GM19240 (cell line): ENCODE measurements at regions not wholly inside any gene's neighbourhood (a gene's known extent, or its start where the extent isn't known, plus 50 kb on each side); places are given as distances from the start of the nearest gene placed in this dataset.

Source experiments
- DNase-seq: peaks from one replicate; pipeline ENCODE4 v3.0.0; 2011; ENCODE audit warnings: low spot score; ENCODE audit not compliant: insufficient read length

DNA sequence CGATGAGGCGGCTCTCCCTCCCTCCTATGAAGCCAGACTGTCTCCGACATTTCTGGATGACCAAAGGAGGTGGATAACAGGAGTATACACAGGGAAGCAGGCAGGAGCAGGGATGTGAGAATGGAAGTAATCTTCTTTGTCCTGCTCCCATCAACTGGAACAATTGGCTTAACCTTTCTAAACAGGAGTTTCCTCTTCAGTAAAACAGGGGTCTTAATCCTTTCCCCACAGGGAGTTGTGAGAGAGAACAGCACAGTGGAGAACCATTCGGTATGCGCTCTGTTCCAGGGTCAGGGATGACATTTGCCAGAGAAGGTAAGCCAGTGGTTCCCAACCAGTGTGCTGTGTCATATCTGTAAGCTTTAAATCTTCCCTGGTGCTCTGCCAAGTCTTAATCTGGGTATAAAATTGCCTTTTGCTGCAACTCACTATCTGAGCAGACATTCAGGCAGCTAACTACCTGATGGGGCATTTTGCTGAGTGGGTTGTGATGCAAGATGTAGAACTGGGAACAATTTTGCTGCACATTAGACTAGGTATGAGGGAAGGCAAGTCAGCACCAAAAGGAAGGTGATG, 294.8 kb upstream of the KIF2A start:
- no peak for DNase-seq

- DNase-seq = no peak
These were observed 288.9 kb upstream of the KIF2A start for GRCh38 chr5:62017092-62017491.

- no peak for DNase-seq
These were observed 276.7 kb upstream of the KIF2A start for GRCh38 chr5:62029303-62029702.

- no peak for DNase-seq
These were observed 275.7 kb upstream of the KIF2A start for GRCh38 chr5:62030326-62030725.

DNA sequence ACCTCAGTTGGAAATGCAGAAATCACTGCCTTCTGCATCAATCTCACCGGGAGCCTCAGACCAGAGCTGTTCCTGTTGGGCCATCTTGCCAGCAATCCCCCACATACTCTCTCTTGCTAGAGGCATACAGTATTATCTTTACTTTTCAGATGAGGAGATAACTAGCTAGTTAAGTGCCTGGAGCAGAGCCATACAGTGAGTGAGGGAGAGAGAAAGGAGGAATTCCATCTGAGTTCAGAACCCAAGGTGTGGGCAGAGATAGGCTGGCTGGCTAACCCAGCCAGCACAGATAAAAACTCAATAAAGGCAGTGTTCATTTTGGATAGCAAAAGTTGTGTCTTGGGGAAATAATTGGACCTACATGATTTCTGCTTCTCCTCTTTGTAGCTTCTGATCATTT, 268.0 kb upstream of the KIF2A start:
- DNase-seq = no peak

DNA sequence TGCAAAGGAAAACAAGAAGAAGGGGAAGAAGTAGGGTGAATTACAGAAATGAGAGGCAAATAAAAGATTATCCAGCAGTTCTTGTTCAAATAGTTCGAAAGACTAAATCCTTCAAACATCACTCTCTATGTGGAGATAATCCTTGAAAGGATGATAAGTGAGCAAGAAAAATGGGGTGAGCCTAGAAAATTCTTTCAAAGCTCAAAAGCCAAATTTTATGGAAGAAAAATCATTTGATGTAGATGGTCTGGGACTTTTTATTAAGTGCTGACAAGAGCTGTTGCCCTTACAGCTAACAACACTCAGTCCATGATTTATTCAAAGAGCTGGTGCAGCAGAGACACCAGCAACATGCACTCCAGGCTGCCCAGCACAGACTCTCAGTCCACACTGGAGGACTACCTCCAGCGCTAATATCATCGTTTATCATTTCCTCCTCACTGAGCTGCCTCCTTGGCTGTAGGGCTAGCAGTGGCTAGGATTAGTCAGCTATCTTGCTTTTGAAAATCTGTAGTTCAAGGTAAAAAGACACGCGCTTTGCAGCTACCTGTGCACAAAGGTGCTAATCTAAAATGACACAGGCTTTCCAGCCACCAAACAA, 264.8 kb upstream of the KIF2A start:
- DNase-seq = no peak

- no peak for DNase-seq
These were observed 264.0 kb upstream of the KIF2A start for GRCh38 chr5:62042007-62042406.

- DNase-seq = no peak
These were observed 262.4 kb upstream of the KIF2A start for GRCh38 chr5:62043289-62044280.

DNA sequence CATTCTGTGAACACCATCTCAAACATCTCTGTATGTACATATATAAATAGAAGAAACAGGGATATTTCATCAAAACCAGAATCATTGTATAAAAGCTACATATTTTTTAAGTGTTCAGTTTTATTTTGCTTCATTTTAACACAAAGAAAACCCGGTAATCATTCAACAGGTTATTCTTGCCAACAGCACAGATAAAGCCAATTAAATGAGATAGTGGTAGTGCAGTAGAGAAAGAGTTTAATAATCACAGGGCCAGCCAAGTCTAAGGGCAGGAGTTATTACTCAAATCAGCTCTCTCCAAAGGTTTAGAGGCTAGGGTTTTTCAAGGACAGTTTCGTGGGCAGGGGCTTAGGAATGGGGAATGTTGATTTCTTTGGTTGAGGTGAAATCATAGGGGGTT, 261.0 kb upstream of the KIF2A start:
- DNase-seq = no peak

- DNase-seq = no peak
These were observed 259.8 kb upstream of the KIF2A start for GRCh38 chr5:62046191-62046590.

- no peak for DNase-seq
These were observed 254.3 kb upstream of the KIF2A start for GRCh38 chr5:62051747-62052146.

DNA sequence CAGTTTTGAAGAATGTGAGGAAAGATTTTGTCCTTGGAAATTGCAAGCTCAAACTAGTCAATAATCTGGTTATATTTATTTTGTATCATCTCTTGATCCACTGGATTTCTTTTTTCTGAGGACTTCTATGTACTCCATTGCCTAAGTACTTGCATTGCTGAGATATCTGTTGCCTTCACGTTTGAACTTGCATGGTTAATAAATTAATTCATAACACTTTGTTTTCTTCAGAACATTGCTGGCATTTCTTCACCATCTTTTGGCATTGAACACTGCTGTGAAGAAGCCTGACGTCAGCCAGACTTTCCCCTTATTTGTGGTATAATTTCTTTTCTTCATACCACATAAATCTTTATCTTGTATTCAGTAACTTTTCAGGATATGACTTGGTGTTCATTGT, 246.0 kb upstream of the KIF2A start:
- DNase-seq = no peak

DNA sequence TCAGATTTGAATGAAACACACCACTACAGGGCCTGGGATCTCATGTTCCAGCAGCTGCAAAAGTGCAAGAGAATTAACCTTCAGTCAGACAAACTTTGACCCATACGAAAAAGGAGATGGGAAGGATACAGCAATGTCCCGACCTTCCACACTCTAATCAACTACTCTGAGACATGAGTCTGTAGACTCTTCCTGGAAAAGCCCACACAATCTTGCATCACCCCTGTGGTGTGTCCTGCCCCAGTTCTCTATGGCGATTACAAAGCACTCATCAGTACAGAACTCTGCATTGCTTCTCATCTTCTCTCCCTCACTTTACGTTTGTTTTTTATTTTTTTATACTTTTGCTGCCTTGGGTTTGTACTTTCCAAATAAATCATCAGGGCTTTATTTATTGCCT, 241.0 kb upstream of the KIF2A start:
- no peak for DNase-seq

DNA sequence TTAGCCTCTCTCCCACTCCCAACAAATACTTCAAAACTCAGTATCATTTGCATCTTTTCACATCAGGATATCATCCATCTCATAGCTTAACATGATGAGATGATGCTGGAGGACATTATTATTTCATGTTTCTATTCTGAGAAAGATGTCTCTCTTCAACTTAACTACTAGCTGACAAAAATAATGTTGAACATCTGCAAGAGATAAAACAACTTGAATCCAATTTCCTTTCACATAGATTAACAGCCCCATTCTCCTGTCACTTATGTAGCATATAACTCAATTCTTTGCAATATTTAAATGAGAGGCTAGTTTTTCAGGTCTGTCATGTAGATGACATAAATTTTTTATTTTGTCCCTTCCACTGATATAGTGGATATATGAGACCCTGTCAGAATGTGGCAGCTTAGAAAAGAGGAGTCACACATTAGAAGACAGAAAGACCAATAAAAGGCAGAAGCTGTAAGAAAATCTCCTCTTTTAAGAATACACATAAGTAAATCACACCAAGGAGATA, 239.2 kb upstream of the KIF2A start:
- DNase-seq = no peak

GRCh38 chr5:62068554-62068953, 237.5 kb upstream of the KIF2A start:
- no peak for DNase-seq

DNA sequence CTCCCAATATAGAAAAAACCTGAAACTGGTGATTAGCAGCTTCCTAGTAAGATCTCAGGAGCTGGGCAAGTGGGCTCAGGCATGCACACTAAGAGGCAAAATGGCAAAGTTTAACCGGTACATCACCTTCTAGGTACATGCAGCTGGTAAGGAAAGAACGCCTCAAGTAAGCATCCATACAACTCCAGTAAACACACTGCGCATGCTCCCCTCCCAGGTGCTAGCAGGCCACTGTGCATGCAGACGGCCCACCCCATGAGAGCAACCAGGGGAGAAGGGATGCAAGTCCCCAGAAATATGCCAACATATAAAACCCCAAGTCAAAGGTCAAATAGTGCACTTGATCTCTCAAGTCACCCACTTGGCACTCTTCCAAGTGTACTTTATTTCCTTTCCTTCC, 228.6 kb upstream of the KIF2A start:
- no peak for DNase-seq

DNA sequence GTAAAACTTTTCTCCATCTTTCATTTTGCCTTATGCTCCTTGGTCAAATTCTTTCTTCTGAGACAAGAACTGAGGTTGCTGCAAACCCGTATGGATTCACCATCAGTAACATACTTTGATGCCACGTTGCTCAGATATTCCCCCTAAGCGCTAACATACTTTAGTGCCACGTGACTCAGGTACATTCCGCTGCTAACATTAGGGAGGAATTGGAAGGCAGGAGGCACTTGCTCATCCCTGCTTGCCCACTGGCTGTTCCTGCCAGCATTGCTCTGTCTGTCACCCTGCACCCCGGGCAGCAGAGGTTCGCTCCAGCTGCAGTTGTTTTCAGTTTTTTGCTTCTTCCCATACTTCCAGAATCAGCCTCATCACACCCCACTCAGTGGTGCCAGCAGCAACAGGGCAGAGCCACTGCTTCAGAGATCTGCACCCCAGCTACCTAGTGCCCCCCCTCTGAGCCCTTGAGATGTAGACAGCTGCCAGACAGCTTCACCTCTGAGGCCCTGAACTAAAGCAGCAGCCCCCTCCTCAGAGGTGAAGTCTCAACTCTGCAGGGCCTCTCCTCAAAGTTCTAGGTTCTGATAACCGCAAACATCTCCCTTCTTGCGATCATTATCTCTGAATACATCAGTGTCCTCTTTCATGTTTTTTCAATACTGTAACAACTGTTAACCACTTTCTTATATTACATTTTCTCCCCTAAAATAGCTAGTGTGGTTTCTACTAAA, 228.0 kb upstream of the KIF2A start:
- DNase-seq = no peak

- DNase-seq = no peak
These were observed 223.6 kb upstream of the KIF2A start for GRCh38 chr5:62082370-62082801.

GRCh38 chr5:62083247-62083646, 222.8 kb upstream of the KIF2A start:
- no peak for DNase-seq

DNA sequence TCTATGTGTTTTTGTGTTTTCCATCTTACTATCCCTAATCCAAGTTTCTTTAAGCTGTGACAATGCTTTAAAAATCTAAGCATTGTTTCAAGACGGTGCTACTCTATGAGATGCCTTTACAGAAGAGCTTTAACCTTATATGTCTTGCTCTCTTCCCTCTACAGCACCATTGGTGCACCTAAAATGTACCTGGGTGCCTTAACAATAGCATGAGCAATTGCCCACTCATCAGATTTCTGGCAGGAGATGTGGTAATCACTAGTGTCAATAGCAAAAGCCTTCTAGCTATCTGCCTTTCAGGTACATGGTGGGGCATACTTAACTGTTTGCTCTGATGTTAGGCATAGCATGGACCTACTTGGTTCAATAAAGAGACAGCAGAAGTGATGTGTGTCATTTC, 222.3 kb upstream of the KIF2A start:
- no peak for DNase-seq

- no peak for DNase-seq
These were observed 221.6 kb upstream of the KIF2A start for GRCh38 chr5:62084391-62084790.

- no peak for DNase-seq
These were observed 215.1 kb upstream of the KIF2A start for GRCh38 chr5:62090953-62091352.
